GM12874 (cell line): ENCODE measurements at regions not wholly inside any gene's neighbourhood (a gene's known extent, or its start where the extent isn't known, plus 50 kb on each side); places are given as distances from the start of the nearest gene placed in this dataset.

Experiments used
- TF ChIP-seq, protein P1 (sequence below): IDR thresholded peaks from 2 replicates; pipeline ENCODE4 v1.5.1; 2011; ENCODE audit warnings: low read depth, mild to moderate bottlenecking, control low read depth, low read length, moderate library complexity; ENCODE audit not compliant: insufficient read depth

DNA sequence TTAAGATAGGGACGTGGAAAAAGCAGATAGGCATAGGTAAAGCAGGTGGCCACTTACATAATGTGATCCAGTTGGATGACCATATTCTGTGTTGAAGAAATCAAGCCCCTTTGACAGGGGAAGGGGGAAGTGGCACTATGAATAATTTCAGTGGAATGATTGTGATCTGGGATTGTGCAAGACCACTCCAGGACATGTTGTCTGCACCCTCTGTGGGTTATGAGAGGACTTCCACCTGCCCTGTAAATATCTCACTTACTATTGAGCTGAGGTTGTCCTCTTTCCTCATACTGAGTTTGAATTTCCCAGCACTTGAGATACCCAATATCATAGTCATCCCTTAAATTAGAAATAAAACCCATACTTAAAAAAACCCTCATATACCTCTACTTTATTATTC, 220.7 kb downstream of the IRS1 start:
- TF ChIP-seq, protein P1, sequence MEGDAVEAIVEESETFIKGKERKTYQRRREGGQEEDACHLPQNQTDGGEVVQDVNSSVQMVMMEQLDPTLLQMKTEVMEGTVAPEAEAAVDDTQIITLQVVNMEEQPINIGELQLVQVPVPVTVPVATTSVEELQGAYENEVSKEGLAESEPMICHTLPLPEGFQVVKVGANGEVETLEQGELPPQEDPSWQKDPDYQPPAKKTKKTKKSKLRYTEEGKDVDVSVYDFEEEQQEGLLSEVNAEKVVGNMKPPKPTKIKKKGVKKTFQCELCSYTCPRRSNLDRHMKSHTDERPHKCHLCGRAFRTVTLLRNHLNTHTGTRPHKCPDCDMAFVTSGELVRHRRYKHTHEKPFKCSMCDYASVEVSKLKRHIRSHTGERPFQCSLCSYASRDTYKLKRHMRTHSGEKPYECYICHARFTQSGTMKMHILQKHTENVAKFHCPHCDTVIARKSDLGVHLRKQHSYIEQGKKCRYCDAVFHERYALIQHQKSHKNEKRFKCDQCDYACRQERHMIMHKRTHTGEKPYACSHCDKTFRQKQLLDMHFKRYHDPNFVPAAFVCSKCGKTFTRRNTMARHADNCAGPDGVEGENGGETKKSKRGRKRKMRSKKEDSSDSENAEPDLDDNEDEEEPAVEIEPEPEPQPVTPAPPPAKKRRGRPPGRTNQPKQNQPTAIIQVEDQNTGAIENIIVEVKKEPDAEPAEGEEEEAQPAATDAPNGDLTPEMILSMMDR = no peak

GRCh38 chr2:226578373-226578772, 221.2 kb downstream of the IRS1 start:
- TF ChIP-seq, protein P1 = no peak

DNA sequence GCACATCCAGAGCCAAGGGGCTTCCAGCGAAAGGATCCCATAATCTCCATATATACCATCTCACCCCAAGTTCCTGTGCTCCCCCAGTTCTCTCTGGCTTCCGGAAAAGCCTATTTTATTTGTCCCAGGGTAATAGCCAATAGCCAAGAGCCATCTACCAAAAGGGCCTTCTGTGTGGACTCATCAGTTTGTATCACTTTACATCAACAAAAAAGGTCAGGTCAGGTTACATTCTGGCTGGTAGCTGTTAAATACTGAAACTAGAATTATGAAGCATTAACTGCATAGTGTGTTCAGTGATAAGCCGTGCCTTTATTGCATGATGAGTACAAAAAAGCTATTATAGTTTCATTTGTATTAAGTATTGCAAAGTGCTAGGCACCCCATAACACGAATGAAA, 223.7 kb downstream of the IRS1 start:
- TF ChIP-seq, protein P1 = no peak

- TF ChIP-seq, protein P1 = no peak
Measured at GRCh38 chr2:226573158-226573557, 226.5 kb downstream of the IRS1 start.

DNA sequence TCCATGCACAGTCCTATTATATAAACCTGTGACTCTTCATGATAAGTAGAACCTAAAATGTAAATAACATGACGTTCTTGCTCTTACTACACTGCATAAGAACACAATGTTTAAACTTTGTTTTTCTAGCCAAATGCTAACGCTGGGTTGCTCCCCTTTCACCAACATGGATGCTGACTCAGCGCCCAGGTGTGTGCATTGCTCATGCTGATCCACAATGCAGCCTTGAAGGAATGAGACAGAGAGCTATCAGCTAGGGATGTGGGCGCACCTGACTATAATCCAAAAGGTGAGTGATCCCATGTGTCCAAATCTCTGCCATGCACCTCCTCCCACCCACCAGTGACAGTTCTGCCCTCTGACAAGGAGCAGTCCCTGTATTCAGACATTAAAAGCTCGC, 235.0 kb downstream of the IRS1 start:
- TF ChIP-seq, protein P1 = no peak

- TF ChIP-seq, protein P1 = no peak
Measured at GRCh38 chr2:226561962-226562361, 237.7 kb downstream of the IRS1 start.

DNA sequence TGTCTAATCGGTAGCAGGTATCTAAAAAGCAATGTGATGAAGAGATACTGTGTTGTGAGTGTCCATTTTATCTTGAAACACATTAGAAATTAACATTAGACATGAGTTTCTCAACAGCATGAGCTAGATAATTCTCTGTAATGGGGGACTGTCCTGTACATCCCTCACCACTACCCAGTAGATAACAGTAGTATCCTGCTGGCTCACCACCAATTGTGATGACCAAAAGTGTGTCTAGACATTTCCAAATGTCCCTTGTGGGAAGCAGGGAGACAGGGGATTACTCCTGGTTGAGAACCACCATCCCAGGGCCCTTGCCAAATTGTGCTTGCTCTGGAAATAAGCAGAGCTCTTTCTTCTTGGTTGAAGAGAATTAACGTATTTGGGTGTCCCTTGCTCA, 239.3 kb downstream of the IRS1 start:
- TF ChIP-seq, protein P1 = no peak

- TF ChIP-seq, protein P1 = no peak
Measured at GRCh38 chr2:226559536-226559935, 240.1 kb downstream of the IRS1 start.
